CD14-positive monocyte (primary cell): ENCODE measurements at regions not wholly inside any gene's neighbourhood (a gene's known extent, or its start where the extent isn't known, plus 50 kb on each side); places are given as distances from the start of the nearest gene placed in this dataset.

Experiments used
- DNase-seq, 3 donors: peaks; one replicate each; pipeline ENCODE4 v3.0.0-alpha.2; 2011 to 2022
- H2AFZ ChIP-seq: 2 replicates; pipeline ENCODE4 v1.6.0; 2012; ENCODE audit warnings: mild to moderate bottlenecking, low read depth, low read length, inconsistent platforms; ENCODE audit not compliant: insufficient read depth, poor library complexity, severe bottlenecking
- H3K27ac ChIP-seq, 2 donors: 1 replicate in 1 of 2; 2 replicates in 1 of 2; pipeline ENCODE4 v1.5.1; 2012 to 2013; ENCODE audit warnings: low read length in 2 of 2, control low read depth in 1 of 2, inconsistent platforms in 1 of 2, low read depth in 1 of 2, mild to moderate bottlenecking in 1 of 2
- H3K27me3 ChIP-seq, 2 donors: one replicate each; pipeline versions ENCODE4 v1.6.0 to v1.6.1; 2011 to 2013; ENCODE audit warnings: low read length in 2 of 2; ENCODE audit not compliant: control insufficient read depth in 2 of 2, insufficient read depth in 2 of 2
- H3K36me3 ChIP-seq, 2 donors: replicated peaks in 1 of 2; 1 replicate in 1 of 2; 2 replicates in 1 of 2; pipeline versions ENCODE4 v1.5.1 to v1.6.1; 2012 to 2013; ENCODE audit warnings: low read length in 2 of 2, control low read depth in 1 of 2, inconsistent platforms in 1 of 2, mild to moderate bottlenecking in 1 of 2; ENCODE audit not compliant: insufficient read depth in 2 of 2, control insufficient read depth in 1 of 2
- H3K4me1 ChIP-seq, 2 donors: 1 replicate in 1 of 2; 2 replicates in 1 of 2; pipeline versions ENCODE4 v1.5.1 to v1.6.1; 2012 to 2013; ENCODE audit warnings: low read length in 2 of 2, control low read depth in 1 of 2, inconsistent platforms in 1 of 2, mild to moderate bottlenecking in 1 of 2, moderate library complexity in 1 of 2; ENCODE audit not compliant: insufficient read depth in 2 of 2, control insufficient read depth in 1 of 2
- H3K4me2 ChIP-seq: replicated peaks from 2 replicates; pipeline ENCODE3; 2012; ENCODE audit warnings: low read length, moderate library complexity, mild to moderate bottlenecking; ENCODE audit not compliant: poor library complexity, severe bottlenecking; ENCODE audit errors: extremely low read depth
- H3K4me3 ChIP-seq, 3 experiments: fragments of 200-600 bp in 1 of 3; sonication (generic) in 1 of 3; replicated peaks in 1 of 3; 1 replicate in 2 of 3; 2 replicates in 1 of 3; pipeline ENCODE4 v1.5.1; 2011 to 2013; ENCODE audit warnings: low read length in 3 of 3, mild to moderate bottlenecking in 3 of 3, control low read depth in 2 of 3, low read depth in 2 of 3, inconsistent platforms in 1 of 3, moderate library complexity in 1 of 3
- H3K79me2 ChIP-seq: 2 replicates; pipeline ENCODE4 v1.6.0; 2012; ENCODE audit warnings: mild to moderate bottlenecking, control low read depth, inconsistent platforms, low read length, moderate library complexity; ENCODE audit not compliant: insufficient read depth
- H3K9ac ChIP-seq: 2 replicates; pipeline ENCODE4 v1.6.0; 2017; ENCODE audit warnings: low read length, mild to moderate bottlenecking; ENCODE audit not compliant: insufficient read depth, poor library complexity, severe bottlenecking
- H3K9me3 ChIP-seq, 2 donors: replicated peaks in 1 of 2; 1 replicate in 1 of 2; 2 replicates in 1 of 2; pipeline versions ENCODE4 v1.5.1 to v1.6.1; 2012 to 2013; ENCODE audit warnings: low read length in 2 of 2, control low read depth in 1 of 2; ENCODE audit not compliant: control insufficient read depth in 1 of 2, insufficient read depth in 1 of 2
- H4K20me1 ChIP-seq: 2 replicates; pipeline ENCODE4 v1.6.0; 2012; ENCODE audit warnings: mild to moderate bottlenecking, low read length, control low read depth, moderate library complexity; ENCODE audit not compliant: insufficient read depth
- H3K27ac Mint-ChIP-seq, 7 donors: one replicate each; pipeline ENCODE4 v1.8.0; 2020; ENCODE audit warnings: mild to moderate bottlenecking in 7 of 7, mixed read lengths in 7 of 7, moderate library complexity in 6 of 7, inconsistent platforms in 2 of 7
- H3K27me3 Mint-ChIP-seq, 3 donors: one replicate each; pipeline ENCODE4 v1.8.0; 2021 to 2022; ENCODE audit warnings: low read depth in 3 of 3, mild to moderate bottlenecking in 3 of 3, mixed read lengths in 3 of 3, moderate library complexity in 3 of 3, inconsistent platforms in 1 of 3
- H3K36me3 Mint-ChIP-seq, 2 donors: one replicate each; pipeline ENCODE4 v1.8.0; 2020; ENCODE audit warnings: mixed read lengths in 2 of 2, inconsistent platforms in 1 of 2, mild to moderate bottlenecking in 1 of 2
- H3K4me1 Mint-ChIP-seq: one replicate; pipeline ENCODE4 v1.8.0; 2020; ENCODE audit warnings: mild to moderate bottlenecking, mixed read lengths
- H3K4me3 Mint-ChIP-seq, 2 donors: one replicate each; pipeline ENCODE4 v1.8.0; 2020; ENCODE audit warnings: mild to moderate bottlenecking in 2 of 2, mixed read lengths in 2 of 2, moderate library complexity in 1 of 2
- H3K9me3 Mint-ChIP-seq, 7 donors: one replicate each; pipeline ENCODE4 v1.8.0; 2020 to 2022; ENCODE audit warnings: mixed read lengths in 7 of 7, mild to moderate bottlenecking in 6 of 7, moderate library complexity in 6 of 7, inconsistent platforms in 2 of 7
- CTCF ChIP-seq: fragments of 200-600 bp; IDR thresholded peaks from one replicate; pipeline ENCODE4 v1.8.0; 2022; ENCODE audit warnings: antibody characterized with exemption, mild to moderate bottlenecking
- WGBS: methylation state at CpG from one replicate; pipeline ENCODE4 v1.1.5; 2013; ENCODE audit warnings: missing lambda C conversion rate; ENCODE audit not compliant: insufficient coverage; 5-methylcytosine and 5-hydroxymethylcytosine counted together
- intact Hi-C, 2 donors: fragments of 100-400 bp; cut with micrococcal nuclease; formaldehyde crosslinking; loops; one replicate each; pipeline versions ENCODE4 v1.15.0 to v1.15.1; 2023

- no peaks in the 10 kb centered on the region for H3K9me3 ChIP-seq
- no peak overlapping the region for H3K4me3 ChIP-seq
- TF ChIP-seq CTCF, result no peak
- no peaks in the 10 kb centered on the region for H4K20me1 ChIP-seq
- Mint-ChIP-seq H3K9me3 (peaks cover 0 to 4% (median 0%) of the 10 kb centered on the region in 7 donors), H3K27ac (no peak overlapping the region), H3K4me1 (no peaks in the 10 kb centered on the region), H3K4me3 (no peak overlapping the region), H3K36me3 (no peaks in the 10 kb centered on the region), H3K27me3 (no peaks in the 10 kb centered on the region)
- no peaks in the 10 kb centered on the region for H3K4me1 ChIP-seq
- no peak overlapping the region for H3K27ac ChIP-seq
- no peak overlapping the region for H2AFZ ChIP-seq
- no peaks in the 10 kb centered on the region for H3K79me2 ChIP-seq
- H3K4me2 ChIP-seq, result no peak overlapping the region
- intact Hi-C loops, result no loop called here
- H3K27me3 ChIP-seq, result no peaks in the 10 kb centered on the region
- DNase-seq, result no peak
- H3K9ac ChIP-seq, result no peak overlapping the region
- H3K36me3 ChIP-seq, result no peaks in the 10 kb centered on the region
Measured at GRCh38 chr15:46277451-46277850, 642.6 kb downstream of the SQOR start.

- TF ChIP-seq CTCF, result no peak
- H4K20me1 ChIP-seq, result no peaks in the 10 kb centered on the region
- H3K4me2 ChIP-seq, result no peak overlapping the region
- no peak overlapping the region for H2AFZ ChIP-seq
- Mint-ChIP-seq H3K4me1 (no peaks in the 10 kb centered on the region), H3K27me3 (no peaks in the 10 kb centered on the region), H3K4me3 (no peak overlapping the region), H3K9me3 (peaks cover 0 to 4% (median 2%) of the 10 kb centered on the region in 7 donors), H3K27ac (no peak overlapping the region), H3K36me3 (no peaks in the 10 kb centered on the region)
- H3K4me1 ChIP-seq, result no peaks in the 10 kb centered on the region
- 90% methylated on average over 3 of the region's 5 CpGs for WGBS
- H3K9ac ChIP-seq, result no peak overlapping the region
- H3K27ac ChIP-seq, result no peak overlapping the region
- intact Hi-C loops, result no loop called here
- no peak overlapping the region for H3K4me3 ChIP-seq
- H3K36me3 ChIP-seq, result no peaks in the 10 kb centered on the region
- no peak for DNase-seq
- no peaks in the 10 kb centered on the region for H3K9me3 ChIP-seq
- no peaks in the 10 kb centered on the region for H3K27me3 ChIP-seq
- H3K79me2 ChIP-seq, result no peaks in the 10 kb centered on the region
Measured at GRCh38 chr15:46278062-46278461, 643.2 kb downstream of the SQOR start.
